ENCODE measurements at regions not wholly inside any gene's neighbourhood (a gene's known extent, or its start where the extent isn't known, plus 50 kb on each side); places are given as distances from the start of the nearest gene placed in this dataset.
"Not testable (repeated sequence)": the region's sequence is repeated elsewhere in the genome, so short reads cannot be mapped to it uniquely, and the experiment has no call there.

DNA sequence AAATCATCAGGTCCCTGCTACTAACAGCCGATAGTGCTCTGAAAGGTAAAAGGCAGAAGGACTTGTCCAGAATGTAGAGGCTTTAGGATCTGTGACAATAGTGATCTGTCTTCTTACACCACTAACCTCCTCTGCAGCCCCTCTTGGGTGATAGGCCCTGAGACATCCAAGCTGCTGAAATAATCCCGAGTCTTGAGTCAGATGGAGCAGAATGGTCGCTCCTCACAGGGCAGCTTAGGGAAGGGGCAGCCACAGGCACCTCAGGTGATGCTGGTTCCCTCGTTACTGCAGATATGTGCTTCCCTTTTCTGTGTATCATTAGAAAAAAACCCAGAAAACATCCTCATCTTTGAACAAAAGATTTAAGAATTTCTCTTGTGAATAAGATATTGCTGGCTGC, 157.1 kb upstream of the DLX2 start:
- DNase-seq (ENCODE audit: low read depth in 2 of 2): no peak

DNA sequence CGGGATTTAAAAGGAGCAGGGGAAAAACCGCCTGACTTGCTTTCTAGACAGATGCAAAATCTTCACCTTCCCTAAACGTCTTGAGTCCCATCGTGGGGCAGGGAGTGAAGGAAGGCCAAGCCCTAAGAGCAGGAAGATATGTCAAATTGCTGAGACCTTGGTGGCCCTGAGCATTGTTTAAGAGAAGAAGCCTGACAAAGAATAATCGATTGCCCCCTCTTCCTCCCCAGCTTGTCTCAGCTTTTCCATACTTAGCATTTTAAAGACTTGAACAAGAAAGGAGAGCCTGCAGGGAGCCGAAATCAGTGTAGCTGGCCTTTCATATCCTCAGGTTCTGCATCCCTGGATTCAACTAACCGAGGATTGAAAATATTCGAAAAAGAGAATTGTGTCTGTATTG, 157.6 kb upstream of the DLX2 start:
- DNase-seq (ENCODE audit: low read depth in 2 of 2): no peak

DNA sequence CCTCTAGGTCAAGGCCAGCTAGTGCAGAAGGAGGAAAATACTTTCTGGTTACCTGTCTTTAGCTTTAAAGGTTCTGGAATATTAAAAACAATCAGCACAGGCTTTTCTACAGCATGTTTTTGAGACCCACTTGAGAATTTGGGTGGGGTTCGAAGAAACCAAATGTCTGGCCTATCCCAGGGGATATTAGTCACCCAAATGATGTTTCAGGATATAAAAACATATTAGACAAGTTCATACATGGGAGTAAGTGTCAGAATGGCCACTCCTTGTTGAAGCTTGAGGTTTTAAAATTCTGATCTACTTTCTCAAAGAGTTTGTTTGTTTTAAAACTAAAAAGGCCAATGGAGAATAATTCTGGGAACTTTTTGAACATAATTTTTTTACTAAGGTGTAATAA, 158.6 kb upstream of the DLX2 start:
- no peak for DNase-seq (ENCODE audit: low read depth in 2 of 2)

DNA sequence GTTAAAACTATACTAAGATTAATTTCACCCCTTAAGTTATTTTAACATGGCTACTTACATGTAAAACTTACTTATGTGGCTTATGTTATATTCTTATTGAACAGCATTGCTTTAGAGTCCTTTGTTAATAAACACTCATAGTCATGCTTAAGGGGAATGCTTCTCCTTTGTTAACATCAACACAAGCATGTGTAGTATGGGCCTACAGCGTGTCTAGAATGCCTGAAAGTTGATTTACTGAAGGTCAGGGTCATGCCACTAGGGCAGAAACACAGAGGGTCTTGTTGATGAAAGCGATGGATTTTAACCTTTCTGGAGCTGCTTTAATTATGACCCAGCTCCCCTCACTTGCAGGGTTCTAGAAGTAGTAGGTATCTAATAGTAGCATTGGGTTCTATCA, 159.8 kb upstream of the DLX2 start:
- DNase-seq (ENCODE audit: low read depth in 2 of 2): no peak

DNA sequence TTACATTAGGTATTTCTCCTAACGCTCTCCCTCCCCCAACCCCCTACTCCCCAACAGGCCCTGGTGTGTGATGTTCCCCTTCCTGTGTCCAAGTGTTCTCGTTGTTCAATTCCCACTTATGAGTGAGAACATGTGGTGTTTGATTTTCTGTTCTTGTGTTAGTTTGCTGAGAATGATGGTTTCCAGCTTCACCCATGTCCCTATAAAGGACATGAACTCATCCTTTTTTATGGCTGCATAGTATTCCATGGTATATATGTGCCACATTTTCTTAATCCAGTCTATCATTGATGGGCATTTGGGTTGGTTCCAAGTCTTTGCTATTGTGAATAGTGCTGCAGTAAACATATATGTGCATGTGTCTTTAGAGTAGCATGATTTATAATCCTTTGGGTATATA, 162.1 kb upstream of the DLX2 start:
- not testable (repeated sequence) for DNase-seq (ENCODE audit: low read depth in 2 of 2)

DNA sequence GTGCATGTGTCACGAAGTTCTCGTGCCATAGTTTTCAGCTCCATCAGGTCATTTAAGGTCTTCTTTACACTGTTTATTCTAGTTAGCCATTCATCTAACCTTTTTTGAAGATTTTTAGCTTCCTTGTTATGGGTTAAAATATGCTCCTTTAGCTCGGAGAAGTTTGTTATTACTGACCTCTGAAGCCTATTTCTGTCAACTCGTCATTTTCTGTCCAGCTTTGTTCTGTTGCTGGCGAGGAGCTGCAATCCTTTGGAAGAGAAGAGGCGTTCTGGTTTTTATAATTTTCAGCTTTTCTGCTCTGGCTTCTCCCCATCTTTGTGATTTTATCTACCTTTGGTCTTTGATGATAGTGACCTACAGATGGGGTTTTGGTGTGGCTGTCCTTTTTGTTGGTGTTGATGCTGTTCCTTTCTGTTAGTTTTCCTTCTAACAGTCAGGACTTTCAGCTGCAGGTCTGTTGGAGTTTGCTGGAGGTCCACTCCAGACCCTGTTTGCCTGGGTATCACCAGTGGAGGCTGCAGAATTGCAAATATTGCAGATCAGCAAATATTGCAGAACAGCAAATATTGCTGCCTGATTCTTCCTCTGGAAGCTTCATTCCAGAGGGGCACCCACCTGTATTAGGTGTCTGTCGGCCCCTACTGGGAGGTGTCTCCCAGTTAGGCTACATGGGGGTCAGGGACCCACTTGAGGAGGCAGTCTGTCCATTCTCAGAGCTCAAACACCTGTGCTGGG, 157.7 kb upstream of the ITGA6 start:
- not testable (repeated sequence) for DNase-seq (ENCODE audit: low read depth in 2 of 2)

DNA sequence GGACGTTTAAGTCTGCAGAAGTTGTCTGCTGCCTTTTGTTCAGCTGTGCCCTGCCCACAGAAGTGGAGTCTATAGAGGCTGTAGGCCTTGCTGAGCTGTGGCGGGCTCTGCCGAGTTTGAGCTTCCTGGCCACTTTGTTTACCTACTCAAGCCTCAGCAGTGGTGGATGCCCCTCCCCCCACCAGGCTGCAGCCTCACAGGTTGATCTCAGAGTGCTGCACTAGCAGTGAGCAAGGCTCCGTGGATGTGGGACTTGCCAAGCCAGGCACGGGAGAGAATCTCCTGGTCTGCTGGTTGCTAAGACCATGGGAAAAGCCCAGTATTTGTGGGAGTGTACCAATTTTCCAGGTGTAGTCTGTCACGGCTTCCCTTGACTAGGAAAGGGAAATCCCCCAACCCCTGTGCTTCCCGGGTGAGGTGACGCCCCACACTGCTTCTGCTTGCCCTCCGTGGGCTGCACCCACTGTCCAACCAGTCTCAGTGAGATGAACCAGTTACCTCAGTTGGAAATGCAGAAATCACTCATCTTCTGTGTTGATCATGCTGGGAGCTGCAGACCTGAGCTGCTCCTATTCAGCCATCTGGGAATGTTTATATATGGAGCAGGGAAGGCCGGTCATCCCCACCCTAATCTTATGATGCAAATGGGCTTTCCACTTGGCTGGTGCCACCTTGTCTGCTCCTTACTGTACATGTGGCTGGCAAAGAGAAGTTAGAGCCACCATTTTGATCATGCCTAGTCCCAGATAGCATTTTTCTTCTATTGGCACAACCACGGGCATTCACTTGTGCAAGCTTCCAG, 156.9 kb upstream of the ITGA6 start:
- DNase-seq (ENCODE audit: low read depth in 2 of 2): no peak

DNA sequence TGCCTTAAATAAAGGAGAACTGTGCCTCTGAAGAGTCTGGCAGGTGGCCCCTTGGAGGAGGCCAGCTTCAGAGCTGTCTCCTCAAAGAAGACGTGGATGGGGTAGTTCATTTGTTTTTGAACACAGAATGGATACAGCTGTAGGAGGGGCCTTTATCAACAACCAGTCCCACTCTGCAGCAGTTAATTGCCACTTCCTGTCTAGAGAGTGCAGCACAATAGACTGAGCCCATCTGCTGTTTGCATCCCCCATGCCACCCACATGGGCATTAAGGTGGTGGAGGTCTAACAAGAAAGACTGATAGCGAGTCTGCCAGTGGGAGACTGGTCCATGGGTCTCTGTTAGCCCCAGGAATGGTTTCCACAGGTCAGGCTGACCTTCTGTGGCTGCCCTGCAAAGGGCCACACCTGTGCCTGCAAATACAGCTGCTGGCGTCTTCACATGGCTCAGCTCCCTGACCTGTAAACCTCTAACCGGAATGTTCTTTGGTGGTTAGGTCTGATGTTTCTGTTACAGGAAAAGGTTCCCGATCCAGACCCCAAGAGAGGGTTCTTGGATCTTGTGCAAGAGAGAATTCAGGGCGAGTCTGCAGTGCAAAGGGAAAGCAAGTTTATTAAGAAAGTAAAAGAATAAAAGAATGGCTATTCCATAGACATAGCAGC, 153.3 kb upstream of the ITGA6 start:
- no peak for DNase-seq (ENCODE audit: low read depth in 2 of 2)

DNA sequence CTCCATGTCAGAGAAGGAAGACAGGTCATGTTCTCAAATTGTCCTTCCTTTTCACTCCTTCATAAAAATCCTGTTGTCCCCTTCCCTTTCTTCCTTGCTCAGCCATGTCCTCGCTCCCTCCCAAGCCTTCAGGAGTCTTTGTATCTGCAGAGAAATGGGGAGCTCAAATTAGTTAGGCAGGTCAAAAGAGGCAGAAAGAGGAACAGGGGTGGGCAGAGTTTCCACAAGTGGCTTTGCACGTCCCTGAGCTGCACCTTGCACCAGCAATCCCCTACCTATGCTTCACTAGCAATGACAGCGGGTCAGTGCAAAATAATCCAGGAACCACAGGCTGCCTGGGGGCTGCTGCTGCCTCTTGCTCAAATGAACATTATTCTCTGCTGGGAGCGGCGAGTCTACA, 152.1 kb upstream of the ITGA6 start:
- no peak for DNase-seq (ENCODE audit: low read depth in 2 of 2)

DNA sequence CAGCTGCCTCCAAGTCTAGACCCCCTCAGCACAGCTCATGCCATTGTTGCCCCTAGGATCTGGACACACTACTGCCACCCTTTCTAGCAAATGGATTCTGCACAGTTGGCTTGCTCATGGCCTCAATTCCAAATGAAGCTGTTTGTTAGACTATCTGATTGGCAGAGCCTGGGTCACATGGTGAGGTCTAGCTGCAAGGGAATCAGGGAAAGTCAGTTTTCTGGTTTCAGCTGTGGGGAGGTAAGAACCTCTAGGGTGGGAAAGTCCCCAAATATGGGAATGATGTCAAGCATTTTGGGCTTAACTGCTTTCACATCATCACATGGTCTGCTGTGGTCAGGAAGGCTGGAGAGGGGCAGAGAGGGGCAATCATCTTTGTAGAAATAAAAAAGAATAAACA, 150.4 kb upstream of the ITGA6 start:
- no peak for DNase-seq (ENCODE audit: low read depth in 2 of 2)

DNA sequence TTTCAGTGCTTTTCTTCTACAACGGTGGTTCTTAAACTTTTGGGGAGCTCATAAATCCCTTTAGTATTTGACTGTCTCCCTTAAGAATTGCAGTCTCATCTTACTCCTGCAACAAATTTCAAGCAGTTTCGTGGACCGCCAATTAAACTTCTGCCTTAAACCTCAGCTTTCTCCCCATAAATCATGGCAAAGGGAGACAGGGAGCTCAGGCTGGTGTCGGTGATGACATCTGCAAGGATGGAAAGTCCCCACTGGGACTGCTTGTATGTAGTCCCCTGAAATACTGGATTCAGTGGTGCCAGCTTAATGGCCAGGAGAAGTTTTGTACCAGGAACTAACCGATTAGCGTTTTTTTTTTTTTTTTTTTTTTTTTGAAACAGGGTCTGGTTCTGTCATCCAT, 148.7 kb upstream of the ITGA6 start:
- DNase-seq (ENCODE audit: low read depth in 2 of 2): no peak

DNA sequence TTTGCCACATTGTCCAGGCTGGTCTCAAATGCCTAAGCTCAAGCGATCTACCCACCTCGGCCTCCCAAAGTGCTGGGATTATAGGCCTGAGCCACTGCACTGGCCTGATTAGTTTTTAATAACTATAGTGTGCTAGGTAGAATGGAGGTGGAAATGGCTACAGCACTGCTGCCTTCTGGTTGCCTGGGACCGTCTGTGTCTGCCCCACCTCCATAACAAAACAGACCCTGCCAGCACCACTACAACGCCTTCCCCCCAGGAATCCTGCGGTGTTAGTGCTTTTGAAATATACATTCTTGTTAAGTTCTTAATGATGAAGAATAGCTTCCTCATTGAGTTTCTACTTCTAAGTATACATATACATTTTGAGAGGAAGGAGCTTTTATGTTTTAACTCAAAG, 148.2 kb upstream of the ITGA6 start:
- DNase-seq (ENCODE audit: low read depth in 2 of 2): no peak

DNA sequence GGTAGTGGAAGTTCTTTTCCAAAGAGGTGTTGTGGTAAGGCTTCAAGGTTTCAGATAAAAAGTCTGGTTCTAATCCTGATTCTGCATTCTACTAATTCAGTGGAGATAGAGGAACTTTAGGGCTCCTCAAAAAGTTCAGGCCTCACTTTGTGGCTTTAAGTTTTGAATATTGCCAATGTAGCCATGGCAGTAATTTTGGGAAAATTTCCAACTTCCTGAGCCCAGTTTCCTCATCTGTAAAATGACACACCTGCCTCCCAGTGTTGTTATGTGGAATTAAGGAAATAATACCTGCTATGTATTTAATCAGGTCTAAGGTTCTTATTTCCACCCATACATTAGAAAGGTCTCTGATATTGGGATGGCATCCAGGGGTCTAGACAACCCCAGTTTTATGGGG, 147.6 kb upstream of the ITGA6 start:
- DNase-seq (ENCODE audit: low read depth in 2 of 2): no peak

DNA sequence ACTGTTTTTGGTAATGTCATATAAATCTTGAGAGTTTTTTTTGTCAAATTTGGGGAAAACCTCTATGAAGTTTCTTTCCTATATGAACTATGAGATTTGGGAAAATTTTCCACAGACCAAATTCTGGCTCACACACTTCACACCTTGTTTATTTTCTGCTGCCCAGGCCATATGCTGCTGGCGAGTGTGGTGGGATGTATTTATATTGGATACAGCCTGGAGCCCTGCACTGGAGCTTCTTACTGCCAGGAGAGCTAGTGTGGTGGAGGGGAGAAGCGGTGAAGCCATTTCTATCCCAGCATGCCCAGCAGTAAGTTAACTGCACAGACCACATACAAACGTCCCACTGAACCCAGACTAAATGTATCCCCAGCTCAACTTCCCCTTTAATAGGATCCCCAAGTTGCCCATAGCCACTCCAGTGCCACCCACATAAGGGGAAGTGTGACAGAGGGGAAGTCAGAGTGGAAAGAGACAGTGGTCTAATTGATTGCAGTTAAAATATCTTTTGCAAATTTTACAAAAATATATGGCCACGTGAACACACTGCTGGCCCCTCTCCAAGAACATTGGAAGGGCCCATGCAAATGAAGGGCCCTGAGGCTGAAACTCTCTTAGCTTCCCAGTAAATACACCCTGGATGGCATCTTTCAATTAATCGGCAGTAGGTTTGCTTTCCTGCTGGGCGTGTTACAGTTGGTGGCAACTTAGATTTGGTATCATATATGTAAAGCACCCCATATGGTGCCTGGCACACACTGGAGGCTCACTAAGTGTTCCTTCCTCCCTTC, 146.6 kb upstream of the ITGA6 start:
- DNase-seq (ENCODE audit: low read depth in 2 of 2): no peak

DNA sequence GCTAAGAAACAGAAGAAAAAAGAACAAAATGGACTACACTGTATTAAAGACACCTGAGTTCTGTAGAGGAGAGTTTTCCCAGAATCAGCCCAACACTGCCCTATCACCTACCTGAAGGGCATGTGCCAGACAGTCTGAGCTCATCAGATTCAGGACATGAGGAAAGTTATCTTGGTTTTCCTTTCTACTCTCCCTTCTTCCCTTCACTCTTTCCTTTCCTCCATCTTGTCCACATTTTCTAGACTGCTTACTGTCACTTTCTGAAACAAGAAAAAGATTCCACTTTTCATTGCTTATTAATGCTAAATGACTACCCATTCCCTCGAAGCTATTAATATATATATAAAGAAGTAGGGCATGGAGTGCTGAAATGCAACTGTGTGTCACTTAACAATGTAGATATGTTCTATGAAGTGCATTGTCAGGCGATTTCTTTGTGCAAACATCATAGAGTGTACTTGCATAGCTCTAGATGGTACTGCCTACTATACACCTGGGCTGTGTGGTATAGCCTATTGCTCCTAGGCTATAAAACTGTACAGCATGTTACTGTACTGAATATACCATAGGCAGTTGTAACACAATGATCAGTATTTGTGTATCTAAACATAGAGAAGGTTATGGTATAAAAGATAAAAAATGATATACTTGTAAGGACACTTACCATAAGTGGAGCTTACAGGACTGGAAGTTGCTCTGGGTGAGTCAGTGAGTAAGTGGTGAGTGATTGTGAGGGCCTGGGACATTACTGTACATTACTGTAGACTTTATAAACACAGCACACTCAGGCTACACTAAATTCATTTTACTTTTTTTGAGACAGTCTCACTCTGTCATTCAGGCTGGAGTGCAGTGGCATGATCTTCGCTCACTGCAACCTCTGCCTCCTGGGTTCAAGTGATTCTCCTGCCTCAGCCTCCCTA, 145.5 kb upstream of the ITGA6 start:
- DNase-seq (ENCODE audit: low read depth in 2 of 2): no peak

DNA sequence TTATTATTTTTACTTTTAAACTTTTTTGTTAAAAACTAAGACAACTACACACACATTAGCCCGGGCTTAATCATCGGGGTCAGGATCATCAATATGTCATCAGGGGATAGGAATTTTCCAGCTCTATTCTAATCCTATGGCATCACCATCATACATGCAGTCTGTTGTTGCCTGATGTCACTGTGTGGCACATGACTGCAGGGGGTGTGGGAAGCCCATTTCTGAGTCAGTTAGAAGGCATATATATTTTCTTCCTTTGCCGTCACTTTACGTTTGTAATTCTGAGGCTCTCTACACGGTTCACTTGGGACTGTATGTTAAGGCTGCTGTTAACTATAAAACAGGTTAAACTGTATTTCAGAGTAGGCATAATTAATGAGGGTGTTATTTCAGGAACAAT, 144.4 kb upstream of the ITGA6 start:
- no peak for DNase-seq (ENCODE audit: low read depth in 2 of 2)

DNA sequence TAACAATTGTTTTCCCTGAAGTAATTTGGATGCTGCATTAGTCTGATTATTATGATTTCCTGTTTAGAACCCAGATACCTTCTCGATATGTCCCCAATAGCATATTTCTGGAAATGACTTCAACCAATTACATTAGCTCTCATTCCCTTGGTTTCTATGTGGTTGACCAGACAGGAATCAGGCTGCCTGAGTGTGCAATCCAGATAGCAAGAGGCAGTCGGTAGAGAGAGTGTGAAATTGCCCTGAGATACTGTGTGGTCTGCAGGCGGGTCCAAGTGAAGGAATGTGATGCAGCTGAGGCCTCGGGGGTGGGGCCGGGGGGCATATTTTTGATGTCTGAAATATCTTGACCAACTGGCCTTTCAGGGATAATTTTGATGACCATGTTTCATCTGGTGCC, 143.9 kb upstream of the ITGA6 start:
- DNase-seq (ENCODE audit: low read depth in 2 of 2): no peak

DNA sequence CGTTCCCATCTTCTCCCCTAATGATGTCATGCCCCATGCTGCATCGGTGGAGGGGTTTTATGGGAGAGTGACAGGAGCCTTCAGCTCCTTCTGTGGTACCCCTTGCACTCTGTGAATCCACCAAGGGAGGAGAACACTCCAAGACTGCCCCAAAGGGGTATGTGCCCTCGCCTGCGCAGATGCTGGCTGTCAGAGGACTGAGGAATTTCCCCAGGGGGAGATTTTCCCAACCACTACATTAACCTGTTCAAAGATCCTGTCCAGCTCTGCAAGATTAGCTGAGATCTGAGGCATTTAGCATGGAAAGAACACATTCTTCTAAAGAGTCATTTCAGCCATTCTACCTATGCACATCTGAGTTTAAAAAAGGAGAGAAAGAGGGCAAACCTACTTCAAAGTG, 143.2 kb upstream of the ITGA6 start:
- no peak for DNase-seq (ENCODE audit: low read depth in 2 of 2)

DNA sequence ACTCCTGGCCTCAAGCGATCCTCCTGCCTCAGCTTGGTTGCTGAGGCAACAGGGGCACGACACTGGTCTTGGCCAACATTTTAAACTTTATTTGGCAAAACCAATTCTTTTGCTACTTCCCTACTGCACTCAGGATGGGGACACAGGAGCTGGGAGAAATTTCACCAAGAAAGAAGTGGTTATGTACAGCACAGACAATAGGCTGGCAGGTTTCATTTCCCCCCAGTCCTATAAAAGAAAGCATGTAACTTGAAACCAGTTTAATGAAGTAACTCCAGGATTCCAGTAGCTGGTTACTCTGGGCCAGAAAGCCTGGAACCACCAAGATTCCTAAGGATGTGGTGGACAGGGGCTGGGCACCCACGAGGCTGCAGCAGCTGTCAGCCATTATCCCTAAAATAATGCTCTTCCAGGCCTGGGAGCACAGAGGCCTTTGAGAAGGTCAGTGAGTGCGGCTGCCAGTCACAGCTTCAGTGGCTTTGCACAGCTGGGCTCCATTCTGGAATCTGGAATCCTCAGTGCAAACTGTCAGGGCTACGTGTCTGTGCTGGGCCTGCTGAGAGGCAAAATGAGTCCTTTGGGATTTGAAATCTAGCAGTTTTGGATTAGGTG, 142.3 kb upstream of the ITGA6 start:
- no peak for DNase-seq (ENCODE audit: low read depth in 2 of 2)

DNA sequence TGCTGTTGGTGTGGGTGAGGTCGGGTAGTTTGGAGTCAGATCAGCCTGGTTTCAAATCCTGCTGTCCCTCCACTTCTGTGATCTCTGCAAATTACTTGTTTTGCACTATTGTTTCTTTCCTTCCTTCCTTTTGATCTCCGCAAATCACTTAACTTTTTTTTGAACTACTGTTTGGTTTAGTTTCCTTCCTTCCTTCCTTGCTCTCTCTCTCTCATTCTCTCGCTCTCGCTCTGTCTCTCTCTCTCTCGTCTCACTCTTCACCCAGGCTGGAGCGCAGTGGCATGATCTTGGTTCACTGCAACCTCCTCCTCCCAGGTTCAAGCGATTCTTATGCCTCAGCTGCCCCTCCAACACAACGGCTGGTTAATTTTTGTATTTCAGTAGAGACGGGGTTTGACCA, 141.6 kb upstream of the ITGA6 start:
- no peak for DNase-seq (ENCODE audit: low read depth in 2 of 2)

DNA sequence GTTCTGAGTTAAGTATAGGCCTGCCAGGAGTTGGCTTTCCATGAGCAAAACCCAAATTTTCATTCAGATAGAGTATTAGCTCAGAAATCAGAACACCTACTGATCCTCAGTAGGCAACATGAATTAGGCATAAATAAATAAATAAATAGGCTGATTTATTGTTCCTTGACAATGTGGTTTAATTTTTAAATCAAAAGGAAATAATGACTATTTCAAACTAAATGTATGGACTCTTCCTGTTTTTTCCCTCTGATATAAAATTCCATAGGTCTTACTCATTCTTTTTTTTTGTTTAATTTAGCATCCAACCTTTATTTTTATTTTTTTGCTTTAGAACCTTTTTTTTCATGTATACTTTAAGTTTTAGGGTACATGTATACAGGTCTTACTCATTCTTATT, 140.2 kb upstream of the ITGA6 start:
- no peak for DNase-seq (ENCODE audit: low read depth in 2 of 2)
